NCI-H345 treated with DMSO at 0.1 percent for 48 hours (cell line): ENCODE measurements at regions not wholly inside any gene's neighbourhood (a gene's known extent, or its start where the extent isn't known, plus 50 kb on each side); places are given as distances from the start of the nearest gene placed in this dataset.

ENCODE experiments used
- DNase-seq: peaks from one replicate; lab custom pipeline; 2025; ENCODE audit not compliant: unreplicated experiment; lab: John Stamatoyannopoulos, UW

DNA sequence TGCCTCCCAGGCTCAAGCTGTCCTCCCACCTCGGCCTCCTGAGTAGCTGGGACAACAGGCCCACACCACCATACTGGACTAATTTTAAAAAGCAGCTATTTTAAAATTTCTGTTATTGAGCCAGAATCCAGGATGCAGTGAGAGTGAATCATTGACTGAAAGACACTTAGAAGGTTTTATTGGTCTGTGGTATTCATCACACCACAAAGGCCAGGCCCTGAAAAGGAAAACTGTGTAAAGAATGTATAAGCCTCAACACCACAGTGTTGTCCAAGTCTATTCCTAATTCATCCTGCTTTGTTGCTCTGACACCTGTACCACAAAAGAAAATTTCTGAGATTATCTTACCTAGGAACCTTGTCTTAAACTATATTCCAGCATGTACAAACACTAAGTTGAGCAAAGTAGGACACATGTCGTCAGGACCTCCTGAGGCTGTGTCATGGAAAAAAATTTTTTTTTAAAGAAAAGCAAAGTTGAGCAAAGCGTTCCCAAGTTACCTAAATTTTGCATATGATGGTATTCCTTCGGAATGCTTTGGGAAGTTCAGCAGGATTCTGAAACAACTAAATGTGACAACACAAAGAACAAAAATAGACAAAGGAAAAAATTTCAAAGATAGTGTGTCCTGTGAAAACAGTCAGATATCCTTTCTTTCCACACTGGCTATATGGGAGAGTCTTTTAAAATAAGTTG is 129.6 kb upstream of the MKLN1 start:
- DNase-seq: no peak

GRCh38 chr7:131202451-131202850 is 125.2 kb upstream of the MKLN1 start:
- DNase-seq: no peak

DNA sequence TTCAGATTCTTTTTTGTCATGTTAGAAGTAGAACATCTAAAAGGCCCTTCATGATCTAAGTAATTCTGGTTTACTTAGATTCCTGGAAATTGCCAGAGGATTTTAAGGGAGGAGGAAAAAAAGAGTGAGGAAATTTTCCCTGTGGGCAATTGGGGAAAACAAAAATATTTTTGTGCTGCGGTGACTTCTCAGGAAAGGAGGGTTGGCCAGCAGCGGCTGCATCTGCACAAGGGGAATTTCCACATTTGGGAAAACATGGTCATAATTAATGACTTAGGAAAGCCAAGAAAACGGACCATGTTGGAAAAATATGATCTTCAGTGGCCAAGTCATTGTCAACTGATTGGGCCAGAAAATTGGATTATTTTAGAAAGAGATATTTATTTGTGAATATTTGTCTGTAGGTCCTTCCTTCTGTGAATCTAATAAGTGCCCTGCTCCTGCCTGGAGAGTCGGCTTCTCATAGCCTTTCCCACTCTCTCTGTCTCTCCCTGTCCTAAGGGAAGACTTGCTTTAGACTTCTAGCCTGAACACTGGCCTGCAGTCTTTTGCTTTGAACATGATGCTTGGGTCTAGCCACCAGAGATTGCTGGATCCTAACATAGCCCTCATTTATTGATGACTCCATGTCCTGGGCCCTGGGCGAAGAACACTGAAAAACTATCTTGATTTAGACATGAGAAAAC is 124.2 kb upstream of the MKLN1 start:
- DNase-seq: no peak

- DNase-seq: no peak
Measured at GRCh38 chr7:131208777-131209176, 118.9 kb upstream of the MKLN1 start.

GRCh38 chr7:131210618-131211017 is 117.1 kb upstream of the MKLN1 start:
- DNase-seq: no peak

DNA sequence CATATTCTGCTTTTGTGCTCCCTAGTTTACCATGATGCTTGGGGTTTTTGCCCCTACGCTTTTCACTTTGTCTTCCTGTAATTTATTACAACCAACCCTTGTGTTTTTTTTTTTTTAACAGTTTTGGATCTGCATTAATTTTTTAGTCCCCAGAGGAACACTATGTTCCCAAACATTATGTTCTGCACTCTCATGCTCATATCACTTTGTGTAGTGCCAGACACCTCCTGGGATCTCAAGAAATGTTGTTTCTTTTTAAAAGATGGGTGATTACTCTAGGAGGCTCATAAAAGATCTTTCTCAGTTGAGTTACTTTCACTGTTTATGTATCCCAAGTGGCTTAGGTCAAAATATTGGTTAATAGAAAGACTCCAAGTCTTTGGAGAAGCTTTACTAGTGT is 116.2 kb upstream of the MKLN1 start:
- DNase-seq: no peak

GRCh38 chr7:131212114-131212513 is 115.6 kb upstream of the MKLN1 start:
- no peak for DNase-seq

DNA sequence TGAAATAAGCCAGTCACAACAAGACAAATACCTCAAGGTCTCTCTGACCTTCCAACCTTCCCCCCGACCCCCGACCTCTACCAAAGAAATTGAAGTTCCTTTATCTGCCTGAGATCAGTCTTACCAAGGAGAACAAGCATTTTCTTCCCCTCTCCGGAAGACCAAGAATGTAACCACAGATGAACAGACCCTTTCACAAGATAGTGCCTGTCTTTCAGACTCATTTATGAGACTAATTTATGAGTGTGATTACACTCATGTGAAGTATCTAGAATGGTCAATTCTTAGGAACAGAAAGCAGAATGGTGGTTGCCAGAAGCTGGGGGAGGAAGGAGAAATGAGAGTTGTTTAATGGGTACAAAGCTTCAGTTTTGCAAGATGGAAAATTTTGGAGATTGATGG is 108.9 kb upstream of the MKLN1 start:
- DNase-seq: no peak

DNA sequence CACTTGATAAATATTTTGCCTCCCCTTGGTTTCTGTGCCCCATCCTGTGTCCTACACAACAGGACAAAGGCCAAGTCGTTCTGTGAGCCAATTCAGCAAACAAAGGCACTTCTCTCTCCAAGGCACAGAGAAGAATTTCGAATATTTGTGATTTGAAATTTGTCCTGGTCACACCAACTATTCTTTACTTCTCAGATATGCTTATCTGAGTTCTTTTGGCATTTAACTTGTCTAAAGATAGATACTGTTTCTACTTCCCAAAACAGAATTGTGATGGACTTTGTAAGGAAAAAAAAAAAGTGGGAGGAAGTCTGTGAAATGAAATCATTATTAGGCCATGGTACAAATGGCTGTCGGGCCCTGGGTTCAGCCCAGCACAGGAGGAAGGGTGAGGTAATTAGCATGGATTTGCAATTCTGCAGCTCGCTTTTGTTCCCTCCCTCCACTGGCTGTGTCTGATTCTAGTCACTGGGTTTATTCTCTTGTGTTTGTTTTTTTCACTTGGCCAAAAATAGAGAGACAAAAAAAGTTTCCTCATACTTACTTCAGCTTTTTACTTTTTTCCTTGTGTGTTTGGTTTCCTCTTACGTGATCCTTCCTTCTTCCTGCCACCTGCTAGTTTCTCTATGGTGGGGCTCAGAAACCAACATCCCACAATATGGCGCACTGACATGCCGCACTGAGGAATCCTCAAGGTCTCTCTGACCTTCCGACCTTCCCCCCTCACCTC is 108.2 kb upstream of the MKLN1 start:
- no peak for DNase-seq

GRCh38 chr7:131221061-131221460 is 106.6 kb upstream of the MKLN1 start:
- DNase-seq: no peak

- no peak for DNase-seq
Measured at GRCh38 chr7:131222171-131222570, 105.5 kb upstream of the MKLN1 start.

DNA sequence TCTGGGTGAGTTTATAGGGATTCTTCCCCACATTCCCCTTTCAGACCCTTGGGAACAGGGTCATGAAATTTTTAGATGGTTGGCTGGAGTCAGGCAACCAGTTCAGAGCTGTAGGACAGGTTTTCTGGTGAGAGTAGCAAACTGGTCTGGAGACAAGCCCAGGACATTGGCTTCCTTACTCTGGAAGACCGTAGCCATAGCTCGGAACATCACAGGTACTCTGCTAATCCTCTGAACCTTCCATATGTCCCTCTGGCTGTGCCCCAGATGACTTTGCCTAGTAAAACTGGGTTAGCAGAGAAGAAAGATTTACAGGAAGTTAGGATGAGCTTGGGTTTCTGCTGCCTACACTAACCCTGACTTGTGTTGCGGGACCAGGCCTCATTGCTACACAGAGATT is 104.5 kb upstream of the MKLN1 start:
- no peak for DNase-seq

GRCh38 chr7:131224996-131225395 is 102.7 kb upstream of the MKLN1 start:
- no peak for DNase-seq

DNA sequence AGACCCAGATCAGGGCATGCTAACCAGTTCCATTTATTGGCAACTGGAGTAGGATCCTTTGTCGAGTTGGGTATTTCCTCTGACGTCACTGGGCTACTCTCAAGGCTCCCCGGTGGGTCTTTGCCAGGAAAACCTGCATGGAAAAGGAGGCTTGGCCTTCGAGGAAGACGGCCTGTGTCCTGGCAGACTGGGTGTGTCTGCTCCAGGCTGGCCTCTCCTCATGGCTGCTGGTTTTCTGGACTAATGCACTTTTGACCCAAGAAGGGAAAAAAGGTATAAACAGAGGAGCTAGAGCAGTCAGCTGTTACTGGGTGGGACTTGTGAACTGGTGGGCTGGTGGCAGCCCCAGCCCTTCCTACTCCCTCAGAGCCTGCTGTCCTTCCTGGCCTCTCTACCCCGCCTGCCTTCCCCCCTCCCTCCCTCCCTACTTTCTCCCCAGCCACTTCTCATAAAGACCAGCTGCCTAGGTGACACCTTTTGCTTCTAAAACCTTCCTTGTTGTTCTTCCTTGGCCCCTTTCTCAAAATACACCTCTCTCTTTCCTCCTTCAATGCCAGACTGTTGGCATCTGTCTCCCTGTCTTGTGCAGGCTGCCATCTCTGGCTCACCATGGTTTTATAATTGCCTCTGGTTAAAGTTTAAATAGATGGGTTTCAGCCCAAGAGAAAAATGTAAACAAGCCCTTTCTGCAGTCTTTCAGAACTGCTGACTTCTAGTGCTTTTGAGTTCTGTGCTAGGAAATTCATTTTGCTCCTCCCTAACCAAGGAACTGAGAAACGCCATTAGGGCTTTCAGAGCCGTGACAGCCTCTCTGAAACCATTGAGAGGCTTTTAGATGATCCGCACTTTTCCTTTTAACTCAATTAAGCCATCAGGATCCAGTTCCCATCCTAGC is 101.8 kb upstream of the MKLN1 start:
- DNase-seq: no peak

DNA sequence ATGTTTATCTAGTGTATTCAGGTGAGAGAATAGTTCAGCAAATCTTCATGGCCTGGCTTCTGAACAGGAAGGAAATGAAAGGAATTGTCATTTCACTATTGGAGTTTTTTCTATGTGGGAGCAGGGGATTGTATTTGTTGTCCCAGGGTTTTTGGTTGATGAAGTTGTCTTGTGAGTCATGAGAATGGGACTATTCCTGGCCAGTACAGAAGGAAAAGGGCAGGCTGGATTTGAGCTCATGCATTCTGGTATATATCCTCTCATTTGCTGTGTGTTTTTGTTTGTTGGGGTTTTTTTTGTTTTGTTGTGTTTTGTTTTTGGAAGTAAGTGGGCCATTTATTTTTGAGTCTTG is 101.2 kb upstream of the MKLN1 start:
- DNase-seq: no peak

- no peak for DNase-seq
Measured at GRCh38 chr7:131231381-131232220, 96.1 kb upstream of the MKLN1 start.

DNA sequence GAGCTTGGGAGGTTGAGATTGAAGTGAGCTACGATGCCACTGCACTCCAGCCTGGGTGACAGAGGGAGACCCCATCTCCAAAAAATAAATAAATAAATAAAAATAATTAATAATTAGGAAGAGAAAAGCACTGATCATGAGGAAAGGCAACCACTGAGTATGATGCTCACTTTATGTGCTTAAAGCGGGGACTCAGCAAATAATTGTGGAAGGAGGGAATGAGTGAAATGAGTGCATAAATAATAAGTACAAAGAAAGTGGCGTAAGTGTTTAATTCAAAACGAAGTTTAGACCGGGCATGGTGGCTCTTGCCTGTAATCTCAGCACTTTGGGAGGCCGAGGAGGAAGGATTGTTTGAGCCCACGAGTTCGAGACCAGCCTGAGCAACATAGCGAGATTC is 94.9 kb upstream of the MKLN1 start:
- no peak for DNase-seq

DNA sequence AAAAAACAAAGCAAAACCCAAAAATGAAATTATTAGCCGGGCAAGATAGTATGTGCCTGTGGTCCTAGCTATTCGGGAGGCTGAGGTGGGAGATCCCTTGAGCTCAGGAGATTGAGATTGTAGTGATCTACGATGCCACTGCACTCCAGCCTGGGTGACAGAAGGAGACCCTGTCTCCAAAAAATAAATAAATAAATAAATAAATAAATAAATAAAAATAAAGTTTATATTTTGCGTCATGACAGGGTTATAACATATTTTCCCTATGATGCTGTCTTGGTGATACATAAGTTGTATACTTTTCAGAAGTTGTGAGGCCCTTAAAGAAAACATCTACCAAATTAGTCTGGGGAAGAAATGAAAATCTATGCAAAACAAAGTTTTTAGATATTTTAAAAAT is 94.5 kb upstream of the MKLN1 start:
- no peak for DNase-seq

- no peak for DNase-seq
Measured at GRCh38 chr7:131234719-131235488, 92.8 kb upstream of the MKLN1 start.
